Large intestine (tissue), 3 donors: ENCODE measurements at regions not wholly inside any gene's neighbourhood (a gene's known extent, or its start where the extent isn't known, plus 50 kb on each side); places are given as distances from the start of the nearest gene placed in this dataset.
A peak's percentile ranks its signal among the peaks of the same experiment; 100 is the strongest.
"Not testable (repeated sequence)": the region's sequence is repeated elsewhere in the genome, so short reads cannot be mapped to it uniquely, and the experiment has no call there.

Source experiments
- DNase-seq, 2 donors: peaks; one replicate each; pipeline versions ENCODE4 v3.0.0 to v3.0.0-alpha.2; 2013
- H3K27ac ChIP-seq: one replicate; pipeline ENCODE4 v1.5.1; 2013; ENCODE audit warnings: low read length
- H3K27me3 ChIP-seq: 2 replicates; pipeline ENCODE4 v1.6.1; 2013; ENCODE audit warnings: low read length; ENCODE audit not compliant: control insufficient read depth, insufficient read depth
- H3K36me3 ChIP-seq: 2 replicates; pipeline ENCODE4 v1.6.1; 2013; ENCODE audit warnings: low read length; ENCODE audit not compliant: control insufficient read depth, insufficient read depth
- H3K4me1 ChIP-seq: one replicate; pipeline ENCODE4 v1.6.1; 2013; ENCODE audit warnings: low read length; ENCODE audit not compliant: control insufficient read depth, insufficient read depth
- H3K4me3 ChIP-seq: one replicate; pipeline ENCODE4 v1.5.1; 2013; ENCODE audit warnings: low read length
- H3K9me3 ChIP-seq: one replicate; pipeline ENCODE4 v1.6.1; 2013; ENCODE audit warnings: mild to moderate bottlenecking, low read depth, low read length, moderate library complexity; ENCODE audit not compliant: control insufficient read depth
- WGBS: methylation state at CpG from one replicate; pipeline ENCODE4 v1.1.5; 2013; ENCODE audit warnings: low lambda C conversion rate; ENCODE audit not compliant: insufficient coverage; 5-methylcytosine and 5-hydroxymethylcytosine counted together

DNA sequence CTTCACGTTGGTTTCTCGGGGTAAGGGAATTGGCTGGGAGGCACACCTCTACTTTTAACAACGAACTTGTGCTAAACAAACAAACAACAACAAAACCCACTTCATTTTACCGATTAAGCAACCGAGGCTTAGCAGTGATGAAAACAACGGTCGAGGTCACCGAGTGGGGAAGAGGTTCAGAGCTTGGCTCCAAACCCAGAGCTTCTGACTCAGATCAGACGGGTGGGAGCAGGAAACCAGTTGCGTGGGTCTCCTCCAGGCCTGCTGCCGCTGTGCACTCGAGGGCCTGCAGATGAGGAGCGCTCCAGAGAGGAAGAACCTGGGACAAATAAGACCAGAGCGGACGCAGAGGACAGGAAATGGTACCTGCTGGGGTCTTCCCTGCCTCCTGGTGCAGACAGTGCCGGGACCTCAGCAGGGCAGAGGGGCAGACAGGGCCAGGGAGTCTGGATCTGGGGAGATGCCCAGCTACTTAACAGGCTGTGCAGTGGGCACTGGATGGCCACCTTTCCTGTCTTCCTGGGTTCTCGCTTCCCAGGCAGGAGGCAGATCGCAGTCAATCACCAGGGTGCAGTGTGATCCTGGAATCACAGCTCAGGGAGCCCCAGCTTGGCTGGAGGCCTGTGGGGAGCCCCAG lies 99.0 kb upstream of the MEF2A start:
- no peaks in the 10 kb centered on the region for H3K27me3 ChIP-seq
- peaks cover 3% of the 10 kb centered on the region for H3K9me3 ChIP-seq
- no peaks in the 10 kb centered on the region for H3K4me1 ChIP-seq
- WGBS = no CpG with 5 or more reads among the region's 18 CpGs
- no peak overlapping the region for H3K27ac ChIP-seq
- DNase-seq = no peak
- no peak overlapping the region for H3K4me3 ChIP-seq
- no peaks in the 10 kb centered on the region for H3K36me3 ChIP-seq

DNA sequence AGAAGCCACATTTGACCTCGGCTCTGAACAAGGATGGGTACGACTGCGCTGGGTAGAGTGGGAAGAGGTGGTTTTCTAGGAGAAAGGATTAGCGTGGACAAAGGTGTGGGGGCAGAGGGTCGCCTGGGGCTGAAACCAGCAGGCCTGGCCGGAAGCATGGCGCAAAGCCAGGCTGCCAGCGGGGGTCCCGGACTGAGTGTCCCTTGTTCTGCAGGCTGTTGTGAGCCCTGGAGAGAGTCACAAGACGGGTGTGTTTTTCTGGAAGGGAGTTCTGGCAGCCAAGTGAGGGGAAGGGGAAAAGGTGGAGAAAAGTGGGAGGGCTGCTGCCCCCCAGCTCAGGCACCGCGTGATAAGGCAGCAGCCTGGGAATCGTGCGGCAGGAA lies 98.5 kb upstream of the MEF2A start:
- Histone ChIP-seq H3K27me3 (no peaks in the 10 kb centered on the region), H3K4me3 (no peak overlapping the region), H3K36me3 (no peaks in the 10 kb centered on the region), H3K9me3 (peaks cover 3% of the 10 kb centered on the region), H3K27ac (no peak overlapping the region), H3K4me1 (no peaks in the 10 kb centered on the region)
- DNase-seq = no peak
- WGBS = 80% methylated on average over 3 of the region's 14 CpGs

DNA sequence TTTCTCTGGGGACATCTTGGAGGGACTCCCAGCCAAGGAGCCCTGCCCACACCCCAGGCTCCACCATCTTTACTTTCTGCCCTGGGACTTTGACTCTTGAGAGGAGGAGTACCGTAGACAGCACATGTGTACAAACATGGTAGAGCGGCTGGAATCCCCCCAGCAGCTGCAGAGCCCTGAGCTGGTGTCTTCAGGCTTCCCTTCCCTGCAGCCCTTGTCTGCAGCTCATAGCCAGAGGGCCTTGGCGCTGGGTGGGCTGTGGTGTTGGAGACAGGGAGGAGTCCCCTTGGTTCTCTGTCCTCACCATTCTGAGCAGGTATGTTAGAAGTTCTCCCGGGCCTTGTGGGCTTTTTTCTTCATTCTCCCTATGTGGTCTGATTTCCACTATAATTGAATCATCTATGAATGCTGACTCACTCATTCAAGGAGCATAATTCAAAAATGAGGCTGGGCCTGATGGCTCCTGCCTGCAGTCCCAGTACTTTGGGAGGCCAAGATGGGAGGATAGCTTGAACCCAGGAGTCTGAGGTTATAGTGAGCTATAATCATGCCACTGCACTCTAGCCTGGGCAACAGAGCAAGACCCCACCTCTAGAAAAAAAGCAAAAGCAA lies 97.8 kb upstream of the MEF2A start:
- H3K9me3 ChIP-seq = peaks cover 3% of the 10 kb centered on the region
- no peaks in the 10 kb centered on the region for H3K4me1 ChIP-seq
- DNase-seq = no peak
- H3K4me3 ChIP-seq = no peak overlapping the region
- H3K27me3 ChIP-seq = no peaks in the 10 kb centered on the region
- WGBS = no CpG with 5 or more reads among the region's 4 CpGs
- no peak overlapping the region for H3K27ac ChIP-seq
- H3K36me3 ChIP-seq = no peaks in the 10 kb centered on the region

DNA sequence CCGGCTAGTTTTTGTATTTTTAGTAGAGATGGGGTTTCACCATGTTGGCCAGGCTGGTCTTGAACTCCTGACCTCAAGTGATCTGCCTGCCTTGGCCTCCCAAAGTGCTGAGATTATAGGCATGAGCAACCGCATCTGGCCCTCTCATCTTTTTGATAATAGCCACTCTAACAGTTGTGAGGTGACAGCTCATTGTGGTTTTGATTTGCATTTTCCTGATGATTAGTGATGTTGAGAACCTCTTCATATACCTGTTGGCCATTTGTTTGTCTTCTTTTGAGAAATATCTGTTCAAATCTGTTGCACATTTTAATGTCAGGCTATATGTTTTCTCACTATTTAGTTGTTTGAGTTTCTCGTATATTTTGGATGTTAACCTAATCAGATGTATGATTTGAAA lies 95.6 kb upstream of the MEF2A start:
- not testable (repeated sequence) for H3K4me3 ChIP-seq, H3K4me1 ChIP-seq, H3K27ac ChIP-seq, H3K27me3 ChIP-seq, DNase-seq, H3K36me3 ChIP-seq, H3K9me3 ChIP-seq
- WGBS = 100% methylated on average over 1 of the region's 3 CpGs

DNA sequence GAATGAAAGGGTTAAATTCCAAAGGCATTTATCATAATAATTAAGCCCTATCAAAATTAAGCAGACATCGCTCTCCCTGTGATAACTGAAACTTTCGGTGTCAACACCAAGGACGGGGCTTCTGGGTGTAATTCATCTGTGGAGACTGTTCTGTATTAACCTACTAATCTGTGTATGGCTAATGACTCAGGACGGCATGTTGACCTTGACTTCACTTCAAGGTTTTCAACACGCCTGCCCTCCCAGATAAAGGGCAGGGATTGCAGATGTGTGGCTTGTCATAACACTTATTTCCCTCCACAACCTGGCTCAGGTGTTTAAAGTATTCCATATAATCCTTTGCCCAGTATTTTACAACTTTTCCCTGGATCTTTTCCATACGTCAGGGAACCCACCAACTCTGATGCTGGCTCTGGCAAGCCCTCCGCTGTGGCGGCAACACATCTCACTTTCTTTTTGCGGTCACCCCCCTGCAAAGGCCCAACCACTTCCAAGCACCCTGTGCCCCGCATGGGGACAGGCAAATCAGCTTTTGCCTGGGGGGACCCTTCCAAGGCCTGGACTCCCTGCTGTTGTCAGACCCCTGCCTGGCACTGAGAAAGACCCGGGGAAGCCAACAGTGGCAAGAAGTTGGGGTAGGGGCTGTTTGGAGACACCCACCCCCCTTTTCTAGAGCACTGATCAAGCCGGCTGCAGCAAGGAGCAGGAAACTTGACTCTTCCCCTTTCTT lies 93.2 kb upstream of the MEF2A start:
- H3K4me3 ChIP-seq = no peak overlapping the region
- WGBS = 57% methylated on average over 1 of the region's 12 CpGs
- no peaks in the 10 kb centered on the region for H3K36me3 ChIP-seq
- H3K9me3 ChIP-seq = no peaks in the 10 kb centered on the region
- no peaks in the 10 kb centered on the region for H3K27me3 ChIP-seq
- peaks cover 9% of the 10 kb centered on the region for H3K4me1 ChIP-seq
- DNase-seq = no peak
- no peak overlapping the region for H3K27ac ChIP-seq

DNA sequence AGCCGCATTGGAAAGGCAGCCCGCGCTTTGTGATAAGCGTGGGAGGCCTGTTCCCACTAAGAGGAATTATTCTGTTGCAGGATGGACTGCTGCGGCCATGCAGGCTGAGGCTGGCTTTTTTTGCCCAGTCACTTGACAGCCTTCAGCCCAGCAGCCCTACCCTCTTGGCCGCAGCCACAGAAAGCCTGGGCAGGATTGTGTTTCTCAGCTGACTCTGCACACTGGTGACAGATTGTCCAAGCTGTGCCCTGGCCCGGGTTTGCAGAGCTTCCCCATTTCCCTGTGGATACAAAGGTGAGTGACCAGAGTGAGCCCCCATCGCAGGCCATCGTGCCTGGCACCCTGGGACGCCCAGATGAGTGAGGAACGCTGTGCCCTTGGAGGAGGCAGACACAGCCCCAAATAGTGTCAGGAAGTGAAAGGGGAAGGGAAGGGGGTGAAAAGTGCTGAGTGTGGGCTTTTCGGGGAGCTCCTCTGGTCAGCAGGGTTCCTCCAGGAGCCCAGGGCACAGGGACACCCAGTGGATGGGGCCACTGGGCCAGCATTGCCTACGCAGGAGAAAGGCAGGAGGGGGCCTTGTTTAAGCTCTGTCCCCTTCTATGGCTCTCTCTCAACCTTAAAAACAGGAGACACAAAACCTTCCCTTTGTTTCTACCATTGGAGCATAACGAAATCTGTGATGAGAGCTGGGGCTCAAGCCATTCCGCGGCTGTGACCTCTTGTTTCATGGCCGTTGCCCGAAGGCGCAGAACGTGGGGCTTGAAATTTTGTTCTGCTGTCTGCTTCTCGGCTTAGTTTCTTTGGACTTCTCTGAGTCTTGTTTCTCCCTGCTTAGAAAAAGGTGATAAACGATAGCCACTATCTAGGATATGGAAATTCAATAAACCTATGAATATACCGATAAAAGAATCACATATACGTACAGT lies 91.5 kb upstream of the MEF2A start:
- peaks cover 10% of the 10 kb centered on the region for H3K4me1 ChIP-seq
- no peak for DNase-seq
- no peaks in the 10 kb centered on the region for H3K9me3 ChIP-seq
- H3K36me3 ChIP-seq = no peaks in the 10 kb centered on the region
- H3K27me3 ChIP-seq = no peaks in the 10 kb centered on the region
- WGBS = 100% methylated on average over 1 of the region's 24 CpGs
- H3K4me3 ChIP-seq = no peak overlapping the region
- no peak overlapping the region for H3K27ac ChIP-seq

DNA sequence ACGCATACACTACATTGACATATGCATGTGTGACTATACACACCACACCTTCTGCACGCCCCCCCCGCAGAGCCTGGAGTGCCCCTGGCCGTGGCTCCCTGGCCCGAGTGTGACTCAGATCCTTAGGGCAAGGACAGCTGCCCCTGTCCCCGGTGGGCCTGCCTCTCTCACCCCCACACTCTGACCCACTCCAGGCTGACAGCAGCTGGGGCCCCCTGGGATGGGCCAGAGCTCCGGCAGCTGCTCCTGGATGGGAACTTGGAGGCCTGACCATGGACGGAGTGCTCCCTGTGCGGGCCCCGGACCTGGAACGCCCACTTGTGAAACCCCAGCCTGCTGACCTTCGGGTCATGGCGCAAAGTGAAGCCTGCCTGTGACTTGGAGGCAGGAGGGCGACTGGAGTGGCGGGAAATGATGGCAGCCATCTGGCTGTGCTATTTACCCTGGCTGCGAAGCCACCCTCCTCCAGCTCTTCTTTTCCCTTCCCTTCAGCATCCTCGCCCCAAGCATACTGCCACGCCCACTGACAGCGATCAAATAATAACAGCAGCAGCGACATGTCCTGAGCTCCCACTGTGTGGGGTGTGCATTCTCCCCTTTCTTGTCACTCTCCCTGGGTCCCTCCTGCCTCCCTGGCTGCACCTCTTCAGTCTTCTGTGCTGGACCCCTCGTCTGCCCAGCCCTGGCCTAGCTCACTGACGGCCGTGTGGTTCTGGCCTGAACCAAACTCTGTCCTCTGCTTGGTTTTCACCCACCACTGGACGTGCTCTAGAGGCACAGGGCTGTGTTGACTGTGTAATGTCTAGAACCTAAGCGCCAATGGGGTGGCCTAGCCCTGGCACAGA lies 90.7 kb upstream of the MEF2A start:
- no peaks in the 10 kb centered on the region for H3K36me3 ChIP-seq
- H3K27me3 ChIP-seq = no peaks in the 10 kb centered on the region
- no peak for DNase-seq
- no peaks in the 10 kb centered on the region for H3K9me3 ChIP-seq
- no peak overlapping the region for H3K27ac ChIP-seq
- H3K4me3 ChIP-seq = no peak overlapping the region
- H3K4me1 ChIP-seq = peaks cover 10% of the 10 kb centered on the region
- no CpG with 5 or more reads among the region's 25 CpGs for WGBS

DNA sequence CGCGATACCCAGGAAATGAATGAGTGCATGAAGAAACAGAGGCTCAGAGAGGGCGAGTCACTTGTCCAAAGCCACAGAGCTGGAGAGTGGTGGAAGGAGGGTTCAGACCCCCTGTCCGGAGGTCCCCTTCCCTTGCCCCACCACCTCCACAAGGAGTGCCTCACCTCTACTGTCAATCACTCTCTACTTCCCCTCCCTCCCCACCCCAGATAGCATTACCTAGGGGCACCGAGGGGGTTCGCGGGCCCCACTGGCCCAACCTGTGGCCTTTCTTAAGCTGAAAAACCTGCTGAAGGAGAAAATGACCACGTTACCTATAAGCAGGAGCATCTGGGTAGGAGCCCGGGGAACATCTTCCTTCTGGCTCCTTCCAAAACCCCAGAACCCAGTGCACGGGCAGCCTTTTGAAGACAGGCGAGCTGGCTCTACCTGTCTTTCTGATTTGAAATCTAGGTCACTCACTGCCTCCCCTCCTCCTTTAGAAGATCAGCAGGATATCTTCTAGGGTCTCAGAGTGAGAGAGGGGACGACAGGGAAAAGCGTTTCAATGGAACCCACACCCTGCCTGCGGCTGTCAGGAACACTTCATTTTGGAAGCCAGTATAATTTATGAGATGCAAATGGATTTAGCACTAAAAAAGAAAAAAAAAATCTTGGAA lies 89.9 kb upstream of the MEF2A start:
- H3K9me3 ChIP-seq = no peaks in the 10 kb centered on the region
- DNase-seq = no peak
- H3K36me3 ChIP-seq = no peaks in the 10 kb centered on the region
- peaks cover 10% of the 10 kb centered on the region for H3K4me1 ChIP-seq
- no peak overlapping the region for H3K27ac ChIP-seq
- H3K27me3 ChIP-seq = no peaks in the 10 kb centered on the region
- H3K4me3 ChIP-seq = no peak overlapping the region
- no CpG with 5 or more reads among the region's 14 CpGs for WGBS

DNA sequence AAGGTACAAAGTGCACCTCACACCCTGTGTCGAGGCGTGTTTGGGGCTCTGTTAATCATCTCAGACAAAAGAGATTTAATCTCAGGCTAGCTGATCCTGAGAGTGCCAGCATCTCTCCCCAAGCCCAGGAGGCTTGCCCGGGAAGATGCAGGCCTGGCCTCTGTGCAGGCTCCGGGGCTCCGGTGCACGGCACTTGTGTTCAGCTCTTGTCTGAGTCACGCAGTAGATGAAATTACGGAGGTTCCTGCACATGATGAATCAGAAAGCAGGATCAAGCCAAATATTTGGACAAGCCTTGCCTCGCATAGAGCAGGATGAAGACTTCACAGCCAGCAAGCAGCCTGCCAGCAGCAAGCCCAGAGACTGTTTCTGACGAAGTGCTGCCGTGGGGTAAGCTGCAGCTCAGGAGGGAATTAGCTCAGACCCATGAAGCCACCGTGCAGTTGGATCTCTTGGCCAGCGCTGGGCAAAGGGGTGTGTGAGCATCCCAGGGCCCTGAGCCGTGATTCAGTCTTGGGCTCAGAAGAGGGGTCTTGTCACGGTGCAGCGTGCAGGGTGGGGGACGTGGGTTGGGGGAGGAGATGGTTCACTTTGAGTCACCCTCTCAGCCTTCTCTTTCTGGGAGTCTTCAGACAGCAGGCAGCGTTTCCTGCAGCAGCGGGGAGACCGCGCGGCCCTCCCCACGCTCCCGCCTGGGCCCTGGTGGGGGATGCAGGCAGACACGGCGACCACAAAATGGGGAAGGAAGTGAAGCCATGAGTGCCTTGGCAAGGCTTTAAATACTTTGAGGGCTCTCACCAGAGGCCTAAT lies 89.2 kb upstream of the MEF2A start:
- no peaks in the 10 kb centered on the region for H3K27me3 ChIP-seq
- H3K9me3 ChIP-seq = no peaks in the 10 kb centered on the region
- H3K27ac ChIP-seq = no peak overlapping the region
- no CpG with 5 or more reads among the region's 26 CpGs for WGBS
- H3K4me3 ChIP-seq = no peak overlapping the region
- H3K36me3 ChIP-seq = no peaks in the 10 kb centered on the region
- DNase-seq = peak; percentile 28 to 37
- peaks cover 10% of the 10 kb centered on the region for H3K4me1 ChIP-seq
